Ishikawa (cell line): ENCODE measurements at regions not wholly inside any gene's neighbourhood (a gene's known extent, or its start where the extent isn't known, plus 50 kb on each side); places are given as distances from the start of the nearest gene placed in this dataset.

Source experiments
- CEBPB ChIP-seq: IDR thresholded peaks from 2 replicates; pipeline ENCODE4 v1.6.1; 2012
- CREB1 ChIP-seq: IDR thresholded peaks from 2 replicates; pipeline ENCODE4 v1.6.1; 2012; ENCODE audit warnings: low read depth
- EGR1 ChIP-seq: IDR thresholded peaks from 2 replicates; pipeline ENCODE4 v1.6.1; 2012
- EP300 ChIP-seq: IDR thresholded peaks from 2 replicates; pipeline ENCODE4 v1.6.1; 2012; ENCODE audit warnings: borderline replicate concordance
- FOXM1 ChIP-seq: IDR thresholded peaks from 2 replicates; pipeline ENCODE4 v1.6.1; 2012; ENCODE audit warnings: low read depth, borderline replicate concordance
- NFIC ChIP-seq: IDR thresholded peaks from 2 replicates; pipeline ENCODE4 v1.6.1; 2012
- RAD21 ChIP-seq: IDR thresholded peaks from 2 replicates; pipeline ENCODE4 v1.6.1; 2012; ENCODE audit warnings: low read depth
- TAF1 ChIP-seq: IDR thresholded peaks from 2 replicates; pipeline ENCODE4 v1.6.1; 2012; ENCODE audit warnings: low read depth, mild to moderate bottlenecking
- TCF12 ChIP-seq: IDR thresholded peaks from 2 replicates; pipeline ENCODE4 v1.6.1; 2012; ENCODE audit warnings: low read depth
- TEAD4 ChIP-seq: IDR thresholded peaks from 2 replicates; pipeline ENCODE4 v1.6.1; 2012
- YY1 ChIP-seq: IDR thresholded peaks from 2 replicates; pipeline ENCODE4 v1.6.1; 2012; ENCODE audit warnings: low read depth
- ZBTB7A ChIP-seq: IDR thresholded peaks from 2 replicates; pipeline ENCODE4 v1.6.1; 2012; ENCODE audit warnings: low read depth
- TF ChIP-seq, protein P1 (sequence below): IDR thresholded peaks from 2 replicates; pipeline ENCODE4 v1.6.1; 2012
- TF ChIP-seq, protein P2 (sequence below): IDR thresholded peaks from 2 replicates; pipeline ENCODE4 v1.6.1; 2012; ENCODE audit warnings: low read depth, mild to moderate bottlenecking
- TF ChIP-seq, protein P3 (sequence below): IDR thresholded peaks from 2 replicates; pipeline ENCODE4 v1.6.1; 2012

DNA sequence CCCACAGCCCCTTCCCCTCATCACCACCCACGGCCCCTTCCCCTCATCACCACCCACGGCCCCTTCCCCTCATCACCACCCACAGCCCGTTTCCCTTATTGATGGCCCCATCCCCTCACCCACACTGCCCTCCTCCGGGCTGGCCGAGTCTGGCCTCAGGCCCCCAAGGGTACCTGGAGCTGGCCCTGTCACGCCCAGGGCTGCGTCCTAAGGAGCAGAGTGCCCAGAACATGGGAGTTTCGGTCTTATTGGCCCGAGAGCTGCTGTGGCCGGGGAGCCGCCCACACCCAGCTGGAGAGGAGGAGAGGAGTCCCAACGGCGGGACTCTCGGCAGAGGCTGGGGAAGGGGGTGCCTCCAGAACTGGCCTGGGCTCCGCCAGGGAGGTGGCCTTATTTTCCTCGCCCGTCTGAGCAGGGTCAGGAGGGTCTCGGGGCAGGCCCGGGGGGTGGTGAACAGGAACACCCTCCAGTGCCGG is 182.3 kb downstream of the KIF26A start:
- TF ChIP-seq TAF1 = no peak
- TF ChIP-seq FOXM1 = no peak
- TF ChIP-seq, protein P1, sequence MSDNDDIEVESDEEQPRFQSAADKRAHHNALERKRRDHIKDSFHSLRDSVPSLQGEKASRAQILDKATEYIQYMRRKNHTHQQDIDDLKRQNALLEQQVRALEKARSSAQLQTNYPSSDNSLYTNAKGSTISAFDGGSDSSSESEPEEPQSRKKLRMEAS = no peak
- no peak for TF ChIP-seq CREB1
- TF ChIP-seq NFIC = no peak
- TF ChIP-seq TCF12 = no peak
- TF ChIP-seq, protein P2, sequence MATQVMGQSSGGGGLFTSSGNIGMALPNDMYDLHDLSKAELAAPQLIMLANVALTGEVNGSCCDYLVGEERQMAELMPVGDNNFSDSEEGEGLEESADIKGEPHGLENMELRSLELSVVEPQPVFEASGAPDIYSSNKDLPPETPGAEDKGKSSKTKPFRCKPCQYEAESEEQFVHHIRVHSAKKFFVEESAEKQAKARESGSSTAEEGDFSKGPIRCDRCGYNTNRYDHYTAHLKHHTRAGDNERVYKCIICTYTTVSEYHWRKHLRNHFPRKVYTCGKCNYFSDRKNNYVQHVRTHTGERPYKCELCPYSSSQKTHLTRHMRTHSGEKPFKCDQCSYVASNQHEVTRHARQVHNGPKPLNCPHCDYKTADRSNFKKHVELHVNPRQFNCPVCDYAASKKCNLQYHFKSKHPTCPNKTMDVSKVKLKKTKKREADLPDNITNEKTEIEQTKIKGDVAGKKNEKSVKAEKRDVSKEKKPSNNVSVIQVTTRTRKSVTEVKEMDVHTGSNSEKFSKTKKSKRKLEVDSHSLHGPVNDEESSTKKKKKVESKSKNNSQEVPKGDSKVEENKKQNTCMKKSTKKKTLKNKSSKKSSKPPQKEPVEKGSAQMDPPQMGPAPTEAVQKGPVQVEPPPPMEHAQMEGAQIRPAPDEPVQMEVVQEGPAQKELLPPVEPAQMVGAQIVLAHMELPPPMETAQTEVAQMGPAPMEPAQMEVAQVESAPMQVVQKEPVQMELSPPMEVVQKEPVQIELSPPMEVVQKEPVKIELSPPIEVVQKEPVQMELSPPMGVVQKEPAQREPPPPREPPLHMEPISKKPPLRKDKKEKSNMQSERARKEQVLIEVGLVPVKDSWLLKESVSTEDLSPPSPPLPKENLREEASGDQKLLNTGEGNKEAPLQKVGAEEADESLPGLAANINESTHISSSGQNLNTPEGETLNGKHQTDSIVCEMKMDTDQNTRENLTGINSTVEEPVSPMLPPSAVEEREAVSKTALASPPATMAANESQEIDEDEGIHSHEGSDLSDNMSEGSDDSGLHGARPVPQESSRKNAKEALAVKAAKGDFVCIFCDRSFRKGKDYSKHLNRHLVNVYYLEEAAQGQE = no peak
- TF ChIP-seq EP300 = no peak
- TF ChIP-seq CEBPB = no peak
- TF ChIP-seq YY1 = no peak
- TF ChIP-seq ZBTB7A = no peak
- TF ChIP-seq, protein P3, sequence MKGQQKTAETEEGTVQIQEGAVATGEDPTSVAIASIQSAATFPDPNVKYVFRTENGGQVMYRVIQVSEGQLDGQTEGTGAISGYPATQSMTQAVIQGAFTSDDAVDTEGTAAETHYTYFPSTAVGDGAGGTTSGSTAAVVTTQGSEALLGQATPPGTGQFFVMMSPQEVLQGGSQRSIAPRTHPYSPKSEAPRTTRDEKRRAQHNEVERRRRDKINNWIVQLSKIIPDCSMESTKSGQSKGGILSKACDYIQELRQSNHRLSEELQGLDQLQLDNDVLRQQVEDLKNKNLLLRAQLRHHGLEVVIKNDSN = no peak
- TF ChIP-seq RAD21 = no peak
- no peak for TF ChIP-seq EGR1
- TF ChIP-seq TEAD4 = no peak

DNA sequence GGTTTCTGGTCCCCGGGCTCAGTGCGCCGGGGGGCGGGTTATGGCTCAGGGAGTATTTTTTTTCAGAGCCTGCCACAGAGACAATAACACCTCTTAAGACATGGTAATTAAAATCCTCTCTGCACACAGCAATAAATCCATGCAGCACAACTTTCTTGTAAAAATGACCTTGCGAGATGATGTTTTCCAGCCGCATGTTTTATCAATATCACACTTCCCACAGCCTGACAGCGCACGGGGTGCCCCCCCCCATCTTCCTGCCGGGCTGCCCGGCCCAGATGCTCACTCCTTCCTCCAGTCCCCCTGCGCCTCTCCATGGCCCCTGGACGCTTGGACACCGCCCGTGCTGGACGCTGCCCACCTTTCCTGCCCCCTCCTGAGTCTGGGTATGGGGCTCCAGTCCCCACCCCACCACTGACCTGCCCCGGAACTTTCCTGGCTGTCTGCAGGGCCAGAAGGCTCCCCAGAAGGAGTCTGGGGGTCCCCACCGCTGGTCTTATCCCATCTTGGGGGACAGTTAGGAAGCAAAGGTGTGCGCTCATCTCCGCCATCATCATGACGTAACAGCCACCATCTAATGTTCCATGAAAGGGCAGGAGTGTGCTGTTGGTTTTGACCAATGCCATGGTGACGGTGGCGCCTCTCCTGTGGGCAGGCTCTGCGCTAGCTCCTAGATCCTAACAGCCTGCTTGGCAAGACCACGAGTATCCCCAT is 182.9 kb downstream of the KIF26A start:
- TF ChIP-seq, protein P3 = no peak
- TF ChIP-seq FOXM1 (no peak), YY1 (no peak), TEAD4 (no peak), CREB1 (no peak), ZBTB7A (no peak), EGR1 (no peak), CEBPB (no peak), EP300 (no peak), RAD21 (no peak), TAF1 (no peak), NFIC (no peak), TCF12 (no peak)
- TF ChIP-seq, protein P1 = no peak
- TF ChIP-seq, protein P2 = no peak

DNA sequence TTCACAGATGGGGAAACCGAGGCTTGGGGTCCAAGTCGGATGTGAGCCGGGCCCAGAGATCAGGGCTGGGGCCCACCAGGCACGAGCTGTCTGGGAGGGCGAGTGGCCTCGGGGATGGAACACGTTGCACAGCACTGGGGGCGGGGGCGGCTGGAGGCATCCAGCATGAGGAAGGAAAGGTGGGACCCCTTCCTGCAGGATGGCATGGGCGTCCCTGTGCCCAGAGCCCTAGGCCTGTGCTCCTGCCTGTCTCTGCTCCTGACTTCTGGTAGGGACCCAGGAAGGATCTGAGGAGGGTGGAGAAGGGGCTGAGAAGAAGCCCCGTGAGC is 183.4 kb downstream of the KIF26A start:
- no peak for TF ChIP-seq TEAD4
- no peak for TF ChIP-seq CEBPB
- TF ChIP-seq, protein P3 = no peak
- TF ChIP-seq ZBTB7A = no peak
- TF ChIP-seq NFIC = no peak
- no peak for TF ChIP-seq TCF12
- TF ChIP-seq, protein P2 = no peak
- TF ChIP-seq TAF1 = no peak
- TF ChIP-seq, protein P1 = no peak
